H9 (cell line): ENCODE measurements at regions not wholly inside any gene's neighbourhood (a gene's known extent, or its start where the extent isn't known, plus 50 kb on each side); places are given as distances from the start of the nearest gene placed in this dataset.

Experiments
- DNase-seq: peaks from one replicate; pipeline ENCODE4 v3.0.0-alpha.2; 2017
- H2AFZ ChIP-seq: one replicate; pipeline ENCODE4 v1.6.1; 2013; ENCODE audit warnings: mild to moderate bottlenecking, low read length, control low read depth, moderate library complexity
- H2AK5ac ChIP-seq: 2 replicates; pipeline ENCODE4 v1.6.1; 2013; ENCODE audit warnings: low read length, control low read depth, mixed read lengths; ENCODE audit not compliant: insufficient read length
- H2BK120ac ChIP-seq: one replicate; pipeline ENCODE4 v1.6.1; 2013; ENCODE audit warnings: low read depth, mild to moderate bottlenecking, low read length, control low read depth, inconsistent platforms; ENCODE audit not compliant: poor library complexity, severe bottlenecking
- H2BK12ac ChIP-seq: 2 replicates; pipeline ENCODE4 v1.6.1; 2013; ENCODE audit warnings: low read length, control low read depth, mixed read lengths, low read depth; ENCODE audit not compliant: insufficient read length
- H2BK15ac ChIP-seq: 2 replicates; pipeline ENCODE4 v1.6.1; 2013; ENCODE audit warnings: low read depth, low read length, control low read depth
- H2BK20ac ChIP-seq: one replicate; pipeline ENCODE4 v1.6.1; 2013; ENCODE audit warnings: low read depth, mild to moderate bottlenecking, low read length, control low read depth, inconsistent platforms; ENCODE audit not compliant: poor library complexity, severe bottlenecking
- H2BK5ac ChIP-seq: 2 replicates; pipeline ENCODE4 v1.6.1; 2013; ENCODE audit warnings: low read length, control low read depth, mixed read lengths; ENCODE audit not compliant: insufficient read length
- H3K14ac ChIP-seq: 2 replicates; pipeline ENCODE4 v1.6.1; 2013; ENCODE audit warnings: low read length, control low read depth; ENCODE audit not compliant: insufficient read depth
- H3K18ac ChIP-seq: 2 replicates; pipeline ENCODE4 v1.6.1; 2013; ENCODE audit warnings: low read depth, mild to moderate bottlenecking, mixed read lengths, low read length, control low read depth; ENCODE audit not compliant: insufficient read length
- H3K23ac ChIP-seq: 2 replicates; pipeline ENCODE4 v1.6.1; 2013; ENCODE audit warnings: low read length, control low read depth, mixed read lengths, low read depth; ENCODE audit not compliant: insufficient read length
- H3K23me2 ChIP-seq: 2 replicates; pipeline ENCODE4 v1.6.1; 2013; ENCODE audit warnings: low read depth, mild to moderate bottlenecking, mixed read lengths, low read length, control low read depth; ENCODE audit not compliant: insufficient read length, poor library complexity, severe bottlenecking
- H3K27ac ChIP-seq: 2 replicates; pipeline ENCODE4 v1.5.1; 2013; ENCODE audit warnings: low read length, control low read depth, mixed read lengths, low read depth; ENCODE audit not compliant: insufficient read length
- H3K27me3 ChIP-seq: 2 replicates; pipeline ENCODE4 v1.6.1; 2013; ENCODE audit warnings: low read length, control low read depth, inconsistent platforms; ENCODE audit not compliant: insufficient read depth
- H3K4ac ChIP-seq: 2 replicates; pipeline ENCODE4 v1.6.1; 2013; ENCODE audit warnings: low read depth, mild to moderate bottlenecking, control low read depth, inconsistent platforms, low read length, moderate library complexity
- H3K4me1 ChIP-seq: 2 replicates; pipeline ENCODE4 v1.6.1; 2013; ENCODE audit warnings: low read length, control low read depth, inconsistent platforms; ENCODE audit not compliant: insufficient read depth
- H3K4me2 ChIP-seq: 2 replicates; pipeline ENCODE4 v1.6.1; 2013; ENCODE audit warnings: low read length, control low read depth, mixed read lengths; ENCODE audit not compliant: insufficient read length, insufficient read depth
- H3K56ac ChIP-seq: 2 replicates; pipeline ENCODE4 v1.6.1; 2013; ENCODE audit warnings: low read depth, mild to moderate bottlenecking, mixed read lengths, low read length, control low read depth; ENCODE audit not compliant: insufficient read length
- H3K79me1 ChIP-seq: 2 replicates; pipeline ENCODE4 v1.6.1; 2013; ENCODE audit warnings: low read depth, mild to moderate bottlenecking, moderate library complexity, low read length, control low read depth, inconsistent platforms; ENCODE audit not compliant: insufficient read depth, poor library complexity, severe bottlenecking
- H3K79me2 ChIP-seq: 2 replicates; pipeline ENCODE4 v1.6.1; 2013; ENCODE audit warnings: low read length, control low read depth, inconsistent platforms; ENCODE audit not compliant: insufficient read depth
- H3K9ac ChIP-seq: 2 replicates; pipeline ENCODE4 v1.6.1; 2013; ENCODE audit warnings: low read length, control low read depth, mixed read lengths; ENCODE audit not compliant: insufficient read length; ENCODE audit errors: extremely low read depth
- H3K9me3 ChIP-seq: one replicate; pipeline ENCODE4 v1.6.1; 2013; ENCODE audit warnings: low read depth, low read length, inconsistent platforms; ENCODE audit not compliant: control insufficient read depth
- H3T11ph ChIP-seq: one replicate; pipeline ENCODE4 v1.6.1; 2013; ENCODE audit warnings: mild to moderate bottlenecking, low read length, control low read depth, inconsistent platforms
- H4K20me1 ChIP-seq: one replicate; pipeline ENCODE4 v1.6.1; 2013; ENCODE audit not compliant: control insufficient read depth, insufficient read length, insufficient read depth
- H4K5ac ChIP-seq: 2 replicates; pipeline ENCODE4 v1.6.1; 2013; ENCODE audit warnings: low read depth, mild to moderate bottlenecking, mixed read lengths, low read length, control low read depth; ENCODE audit not compliant: insufficient read length
- H4K8ac ChIP-seq: replicated peaks from 2 replicates; pipeline ENCODE4 v1.6.1; 2013; ENCODE audit warnings: low read length, control low read depth, mixed read lengths, low read depth; ENCODE audit not compliant: insufficient read length
- H4K91ac ChIP-seq: 2 replicates; pipeline ENCODE4 v1.6.1; 2013; ENCODE audit warnings: low read depth, mild to moderate bottlenecking, moderate library complexity, mixed read lengths, low read length, control low read depth; ENCODE audit not compliant: insufficient read length
- H3K27ac Mint-ChIP-seq, 3 experiments: 2 replicates in 2 of 3; 3 replicates in 1 of 3; pipeline ENCODE4 v1.8.0; 2020 to 2021; ENCODE audit warnings: mixed read lengths in 3 of 3, mild to moderate bottlenecking in 1 of 3, moderate library complexity in 1 of 3
- H3K27me3 Mint-ChIP-seq: 2 replicates; pipeline ENCODE4 v1.8.0; 2021; ENCODE audit warnings: low read depth, mild to moderate bottlenecking, moderate library complexity, mixed read lengths
- H3K36me3 Mint-ChIP-seq, 3 experiments: 2 replicates in 2 of 3; 3 replicates in 1 of 3; pipeline ENCODE4 v1.8.0; 2020 to 2021; ENCODE audit warnings: low read depth in 3 of 3, mixed read lengths in 3 of 3; ENCODE audit not compliant: insufficient read depth in 1 of 3
- H3K4me1 Mint-ChIP-seq, 2 experiments: 2 replicates each; pipeline ENCODE4 v1.8.0; 2020; ENCODE audit warnings: mixed read lengths in 2 of 2
- H3K4me3 Mint-ChIP-seq, 2 experiments: 2 replicates in 1 of 2; 3 replicates in 1 of 2; pipeline ENCODE4 v1.8.0; 2020 to 2021; ENCODE audit warnings: mild to moderate bottlenecking in 2 of 2, mixed read lengths in 2 of 2, moderate library complexity in 1 of 2
- H3K9me3 Mint-ChIP-seq, 2 experiments: 2 replicates in 1 of 2; 3 replicates in 1 of 2; pipeline ENCODE4 v1.8.0; 2020; ENCODE audit warnings: mild to moderate bottlenecking in 2 of 2, mixed read lengths in 2 of 2, moderate library complexity in 1 of 2
- CTCF ChIP-seq: fragments of 200-600 bp; sonication (generic); conservative IDR thresholded peaks from 3 replicates; pipeline ENCODE4 v1.8.0; 2021; ENCODE audit warnings: antibody characterized with exemption, mild to moderate bottlenecking
- WGBS: extraction: QIAGEN DNeasy Blood & Tissue Kit; methylation state at CpG from one replicate; pipeline ENCODE4 v1.1.7; 2013; ENCODE audit warnings: missing lambda C conversion rate, low lambda C conversion rate, mixed read lengths; ENCODE audit not compliant: insufficient read length; ENCODE audit errors: extremely low coverage; 5-methylcytosine and 5-hydroxymethylcytosine counted together

GRCh38 chr13:90950160-90950559, 397.3 kb upstream of the MIR17HG start:
- Mint-ChIP-seq H3K4me1 (no peaks in the 10 kb centered on the region), H3K9me3 (no peaks in the 10 kb centered on the region), H3K27ac (no peak overlapping the region), H3K36me3 (no peaks in the 10 kb centered on the region), H3K4me3 (no peak overlapping the region), H3K27me3 (no peaks in the 10 kb centered on the region)
- Histone ChIP-seq H2AK5ac (no peak overlapping the region), H4K20me1 (no peaks in the 10 kb centered on the region), H4K8ac (no peak overlapping the region), H2BK12ac (no peak overlapping the region), H3K23me2 (no peaks in the 10 kb centered on the region), H3K23ac (no peak overlapping the region), H4K5ac (no peak overlapping the region), H2BK15ac (no peak overlapping the region), H3K14ac (no peak overlapping the region), H2BK5ac (no peak overlapping the region), H2AFZ (no peak overlapping the region), H3K4me1 (no peaks in the 10 kb centered on the region), H3K27me3 (no peaks in the 10 kb centered on the region), H2BK120ac (no peak overlapping the region), H4K91ac (no peak overlapping the region), H3K9me3 (no peaks in the 10 kb centered on the region), H3K79me1 (no peaks in the 10 kb centered on the region), H3K18ac (no peak overlapping the region), H3K56ac (no peak overlapping the region), H2BK20ac (no peak overlapping the region), H3K79me2 (no peaks in the 10 kb centered on the region), H3K27ac (no peak overlapping the region), H3K4me2 (no peak overlapping the region), H3K4ac (no peak overlapping the region), H3T11ph (no peak overlapping the region), H3K9ac (no peak overlapping the region)
- TF ChIP-seq CTCF, result no peak
- DNase-seq, result no peak
- no CpG with 5 or more reads among the region's 1 CpG for WGBS
